H1 (cell line): ENCODE measurements at regions not wholly inside any gene's neighbourhood (a gene's known extent, or its start where the extent isn't known, plus 50 kb on each side); places are given as distances from the start of the nearest gene placed in this dataset.

Experiments
- CTCF ChIA-PET: fragments of 300-600 bp; sonication (Branson Sonifier 250); formaldehyde crosslinking; loops from one replicate; lab custom pipeline; 2021; ENCODE audit not compliant: partially characterized antibody; lab: Charles Lee
- POLR2A ChIA-PET: fragments of 300-600 bp; sonication (Branson Sonifier 250); formaldehyde crosslinking; loops from one replicate; lab custom pipeline; 2021; ENCODE audit warnings: inconsistent platforms; ENCODE audit not compliant: partially characterized antibody; lab: Charles Lee
- DNase-seq, 2 experiments: peaks; one replicate each; pipeline versions ENCODE4 v3.0.0 to v3.0.0-alpha.2; 2010 to 2022; ENCODE audit warnings: low spot score in 2 of 2, low read depth in 1 of 2, mixed read lengths in 1 of 2
- FAIRE-seq: peaks from 2 replicates; lab custom pipeline; 2011; peaks lifted over from hg19 to GRCh38; lab: Jason Lieb, UNC
- H2AFZ ChIP-seq: 2 replicates; pipeline ENCODE4 v1.8.1; 2012; ENCODE audit warnings: low read length, inconsistent platforms
- H2AK5ac ChIP-seq: 2 replicates; pipeline ENCODE4 v1.6.1; 2013; ENCODE audit warnings: low read depth, low read length
- H2BK120ac ChIP-seq: replicated peaks from 2 replicates; pipeline ENCODE3; 2013; ENCODE audit warnings: low read depth, low read length, inconsistent platforms
- H2BK12ac ChIP-seq: 2 replicates; pipeline ENCODE4 v1.6.1; 2013; ENCODE audit warnings: low read depth, low read length
- H2BK15ac ChIP-seq: 2 replicates; pipeline ENCODE4 v1.6.1; 2013; ENCODE audit warnings: low read length
- H2BK20ac ChIP-seq: 2 replicates; pipeline ENCODE4 v1.6.1; 2013; ENCODE audit warnings: low read length
- H2BK5ac ChIP-seq: 2 replicates; pipeline ENCODE4 v1.6.1; 2013; ENCODE audit warnings: low read depth, low read length
- H3K14ac ChIP-seq: 2 replicates; pipeline ENCODE4 v1.6.1; 2013; ENCODE audit warnings: inconsistent platforms; ENCODE audit not compliant: insufficient read length
- H3K18ac ChIP-seq: 2 replicates; pipeline ENCODE4 v1.6.1; 2013; ENCODE audit warnings: low read length; ENCODE audit errors: extremely low read depth
- H3K23ac ChIP-seq: 2 replicates; pipeline ENCODE4 v1.6.1; 2013; ENCODE audit warnings: inconsistent platforms; ENCODE audit not compliant: insufficient read length
- H3K23me2 ChIP-seq: 2 replicates; pipeline ENCODE4 v1.6.1; 2013; ENCODE audit warnings: low read depth, low read length
- H3K27ac ChIP-seq: 2 replicates; pipeline ENCODE4 v1.6.1; 2011; ENCODE audit warnings: low read depth, low read length, inconsistent platforms
- H3K27me3 ChIP-seq, 4 experiments: replicated peaks in 1 of 4; 1 replicate in 1 of 4; 2 replicates in 3 of 4; pipeline versions ENCODE4 v1.6.1 to v1.8.1; 2011 to 2013; ENCODE audit warnings: low read length in 3 of 4, mild to moderate bottlenecking in 3 of 4, inconsistent platforms in 2 of 4, mixed read lengths in 2 of 4, moderate library complexity in 1 of 4; ENCODE audit not compliant: control insufficient read depth in 3 of 4, insufficient read depth in 3 of 4; ENCODE audit errors: extremely low read depth in 1 of 4
- H3K36me3 ChIP-seq, 4 experiments: 2 replicates each; pipeline versions ENCODE4 v1.6.1 to v1.8.1; 2011 to 2013; ENCODE audit warnings: mild to moderate bottlenecking in 4 of 4, low read length in 3 of 4, moderate library complexity in 2 of 4, control low read depth in 1 of 4, inconsistent platforms in 1 of 4; ENCODE audit not compliant: insufficient read depth in 4 of 4, control insufficient read depth in 2 of 4
- H3K4ac ChIP-seq: replicated peaks from 2 replicates; pipeline ENCODE3; 2013; ENCODE audit warnings: low read length, low read depth, mixed read lengths, inconsistent platforms; ENCODE audit not compliant: insufficient read length
- H3K4me1 ChIP-seq, 4 experiments: replicated peaks in 1 of 4; 1 replicate in 1 of 4; 2 replicates in 3 of 4; pipeline versions ENCODE4 v1.6.1 to v1.8.1; 2011 to 2013; ENCODE audit warnings: low read length in 3 of 4, inconsistent platforms in 2 of 4, mixed read lengths in 1 of 4; ENCODE audit not compliant: insufficient read depth in 4 of 4, control insufficient read depth in 3 of 4
- H3K4me2 ChIP-seq, 2 experiments: 2 replicates each; pipeline versions ENCODE4 v1.6.1 to v1.8.1; 2011 to 2013; ENCODE audit warnings: low read depth in 2 of 2, low read length in 2 of 2, control low read depth in 1 of 2, inconsistent platforms in 1 of 2, mild to moderate bottlenecking in 1 of 2; ENCODE audit not compliant: insufficient read depth in 1 of 2
- H3K4me3 ChIP-seq, 4 experiments: fragments of 200-600, 300-600 bp in 1 of 4; sonication (generic), shearing (Covaris generic), sonication (Bioruptor Twin) in 1 of 4; 2 replicates each; pipeline versions ENCODE4 v1.5.1 to v1.8.1; 2011 to 2016; ENCODE audit warnings: low read length in 4 of 4, low read depth in 3 of 4, control low read depth in 2 of 4, inconsistent platforms in 2 of 4, mild to moderate bottlenecking in 2 of 4, mixed read lengths in 1 of 4, moderate library complexity in 1 of 4; ENCODE audit not compliant: insufficient read depth in 2 of 4; ENCODE audit errors: extremely low read depth in 1 of 4
- H3K56ac ChIP-seq: replicated peaks from 2 replicates; pipeline ENCODE3; 2013; ENCODE audit warnings: low read depth, mild to moderate bottlenecking, mixed read lengths, low read length, inconsistent platforms; ENCODE audit not compliant: insufficient read length
- H3K79me1 ChIP-seq: 2 replicates; pipeline ENCODE4 v1.6.1; 2013; ENCODE audit warnings: low read depth, low read length, control low read depth
- H3K79me2 ChIP-seq, 2 experiments: 2 replicates each; pipeline versions ENCODE4 v1.6.1 to v1.8.1; 2012 to 2013; ENCODE audit warnings: low read length in 2 of 2, mild to moderate bottlenecking in 2 of 2, inconsistent platforms in 1 of 2; ENCODE audit not compliant: insufficient read depth in 2 of 2, control insufficient read depth in 1 of 2
- H3K9ac ChIP-seq, 4 experiments: replicated peaks in 1 of 4; 1 replicate in 1 of 4; 2 replicates in 3 of 4; pipeline versions ENCODE4 v1.6.1 to v1.8.1; 2011 to 2013; ENCODE audit warnings: low read depth in 3 of 4, low read length in 3 of 4, control low read depth in 2 of 4, mild to moderate bottlenecking in 2 of 4, moderate library complexity in 2 of 4, inconsistent platforms in 1 of 4; ENCODE audit errors: extremely low read depth in 1 of 4
- H3K9me3 ChIP-seq, 2 experiments: 2 replicates each; pipeline versions ENCODE4 v1.6.1 to v1.8.1; 2012 to 2013; ENCODE audit warnings: mild to moderate bottlenecking in 2 of 2, moderate library complexity in 2 of 2, control low read depth in 1 of 2, inconsistent platforms in 1 of 2, low read depth in 1 of 2, low read length in 1 of 2, mixed read lengths in 1 of 2; ENCODE audit not compliant: insufficient read depth in 2 of 2
- H4K20me1 ChIP-seq, 2 experiments: replicated peaks in 1 of 2; 2 replicates each; pipeline versions ENCODE3 to v1.8.1; 2011 to 2013; ENCODE audit warnings: inconsistent platforms in 2 of 2, low read length in 2 of 2, mild to moderate bottlenecking in 1 of 2; ENCODE audit not compliant: insufficient read depth in 2 of 2, control insufficient read depth in 1 of 2
- H4K5ac ChIP-seq: 2 replicates; pipeline ENCODE4 v1.6.1; 2013; ENCODE audit warnings: low read length, low read depth, mixed read lengths, inconsistent platforms; ENCODE audit not compliant: insufficient read length
- H4K8ac ChIP-seq: 2 replicates; pipeline ENCODE4 v1.8.0; 2013; ENCODE audit warnings: mild to moderate bottlenecking, moderate library complexity, low read length, inconsistent platforms; ENCODE audit not compliant: insufficient read depth; ENCODE audit errors: extremely low read depth
- H4K91ac ChIP-seq: replicated peaks from 2 replicates; pipeline ENCODE3; 2013; ENCODE audit warnings: low read length, mixed read lengths, inconsistent platforms; ENCODE audit not compliant: insufficient read length
- ATF2 ChIP-seq: IDR thresholded peaks from 2 replicates; pipeline ENCODE4 v1.6.1; 2012; ENCODE audit warnings: low read length, inconsistent platforms
- CBX5 ChIP-seq: fragments of 300-800, 300-1000 bp; sonication (generic); IDR thresholded peaks from 2 replicates; pipeline ENCODE4 v1.7.1; 2016; ENCODE audit warnings: antibody characterized with exemption, low read length, low read depth
- CHD1 ChIP-seq: IDR thresholded peaks from 2 replicates; pipeline ENCODE4 v1.6.1; 2012; ENCODE audit warnings: low read depth, low read length, improper control_type of control experiment
- JUN ChIP-seq: IDR thresholded peaks from 2 replicates; pipeline ENCODE4 v1.6.1; 2011; ENCODE audit warnings: low read depth, mild to moderate bottlenecking, improper control_type of control experiment, low read length
- KDM4A ChIP-seq: IDR thresholded peaks from one replicate; pipeline ENCODE4 v1.7.1; 2012; ENCODE audit warnings: low read depth, mild to moderate bottlenecking, moderate library complexity, low read length, inconsistent platforms; ENCODE audit not compliant: severe bottlenecking
- KDM5A ChIP-seq: fragments of 200-600 bp; IDR thresholded peaks from 2 replicates; pipeline ENCODE4 v1.7.1; 2012; ENCODE audit warnings: mild to moderate bottlenecking, low read length, inconsistent platforms, mixed read lengths
- NANOG ChIP-seq: IDR thresholded peaks from 2 replicates; pipeline ENCODE4 v1.6.1; 2011; ENCODE audit warnings: low read length, low read depth, mild to moderate bottlenecking, inconsistent platforms; ENCODE audit not compliant: insufficient read depth, poor library complexity, severe bottlenecking
- RBBP5 ChIP-seq: IDR thresholded peaks from 2 replicates; pipeline ENCODE4 v1.7.1; 2012; ENCODE audit warnings: low read depth, mild to moderate bottlenecking, inconsistent platforms, low read length, moderate library complexity, borderline replicate concordance
- SAP30 ChIP-seq: fragments of 300-600 bp; sonication (generic); IDR thresholded peaks from 2 replicates; pipeline ENCODE4 v1.7.1; 2012; ENCODE audit warnings: low read length, moderate library complexity, mild to moderate bottlenecking, inconsistent platforms; ENCODE audit not compliant: insufficient read depth, insufficient replicate concordance
- TAF7 ChIP-seq: optimal IDR thresholded peaks from 2 replicates; pipeline ENCODE3; 2011; ENCODE audit warnings: low read depth, mild to moderate bottlenecking, inconsistent platforms, low read length, moderate library complexity, borderline replicate concordance
- TEAD4 ChIP-seq: IDR thresholded peaks from 2 replicates; pipeline ENCODE4 v1.6.1; 2012; ENCODE audit warnings: low read depth, low read length, inconsistent platforms, mixed read lengths
- YY1 ChIP-seq: IDR thresholded peaks from 2 replicates; pipeline ENCODE4 v1.6.1; 2011; ENCODE audit warnings: low read depth, mild to moderate bottlenecking, low read length
- WGBS, 2 experiments: shearing (Covaris generic) in 1 of 2; methylation state at CpG; one replicate each; pipeline versions ENCODE4 v1.1.6 to v1.1.7; 2013 to 2015; ENCODE audit warnings: low lambda C conversion rate in 2 of 2, mixed read lengths in 2 of 2, inconsistent platforms in 1 of 2, low coverage in 1 of 2, missing lambda C conversion rate in 1 of 2; ENCODE audit not compliant: insufficient replicate concordance in 2 of 2, insufficient coverage in 1 of 2, insufficient read length in 1 of 2; ENCODE audit errors: extremely low coverage in 1 of 2, missing lambda C conversion rate in 1 of 2; 5-methylcytosine and 5-hydroxymethylcytosine counted together

- Histone ChIP-seq H4K20me1 (no peaks in the 10 kb centered on the region), H3K18ac (no peak overlapping the region), H4K91ac (no peak overlapping the region), H4K5ac (no peak overlapping the region), H3K36me3 (no peaks in the 10 kb centered on the region), H3K56ac (no peak overlapping the region), H3K27me3 (no peaks in the 10 kb centered on the region), H2BK120ac (no peak overlapping the region), H3K27ac (no peak overlapping the region), H3K9me3 (peaks cover 7 to 22% of the 10 kb centered on the region in 2 experiments), H2BK15ac (no peak overlapping the region), H3K23ac (no peak overlapping the region), H3K14ac (no peak overlapping the region), H2AK5ac (no peak overlapping the region), H3K79me2 (no peaks in the 10 kb centered on the region), H2BK12ac (no peak overlapping the region), H4K8ac (no peak overlapping the region), H3K79me1 (no peaks in the 10 kb centered on the region), H3K4me1 (no peaks in the 10 kb centered on the region), H2AFZ (no peak overlapping the region), H3K4me2 (no peak overlapping the region), H2BK20ac (no peak overlapping the region), H3K4me3 (no peak overlapping the region), H3K4ac (no peak overlapping the region), H2BK5ac (no peak overlapping the region), H3K9ac (no peak overlapping the region), H3K23me2 (no peaks in the 10 kb centered on the region)
- DNase-seq, result no peak
- POLR2A ChIA-PET, result no interaction called here
- CTCF ChIA-PET, result no interaction called here
- 75% methylated on average over 1 of the region's 1 CpG; no CpG with 5 or more reads in 1 of the 2 experiments for WGBS, 2 experiments
- no peak for FAIRE-seq
- no peak for TF ChIP-seq TAF7
- no peak for TF ChIP-seq KDM4A
- TF ChIP-seq TEAD4, result no peak
- TF ChIP-seq CHD1, result no peak
- TF ChIP-seq NANOG, result no peak
- TF ChIP-seq CBX5, result no peak
- TF ChIP-seq RBBP5, result no peak
- TF ChIP-seq KDM5A, result no peak
- no peak for TF ChIP-seq ATF2
- TF ChIP-seq JUN, result no peak
- TF ChIP-seq YY1, result no peak
- TF ChIP-seq SAP30, result no peak
Observed at GRCh38 chr3:191649626-191650025, 188.7 kb downstream of the PYDC2 start.
